ENCODE measurements at regions not wholly inside any gene's neighbourhood (a gene's known extent, or its start where the extent isn't known, plus 50 kb on each side); places are given as distances from the start of the nearest gene placed in this dataset.

GRCh38 chr9:18208166-18209059 is 265.5 kb upstream of the ADAMTSL1 start:
- no peak for DNase-seq (ENCODE audit: low read depth)
- TF ChIP-seq CTCF (IDR thresholded peaks at IDR 0.05; ENCODE audit: control insufficient read depth, insufficient read depth, low read depth, low read length, missing control alignments), result peak; percentile 71
- H3K4me3 ChIP-seq (ENCODE audit: control insufficient read depth, low read depth, low read length), result no peak overlapping the region

- no peak overlapping the region for H3K4me3 ChIP-seq (ENCODE audit: control insufficient read depth, low read depth, low read length)
- no peak for TF ChIP-seq CTCF (IDR thresholded peaks at IDR 0.05; ENCODE audit: control insufficient read depth, insufficient read depth, low read depth, low read length, missing control alignments)
- DNase-seq (ENCODE audit: low read depth), result no peak
Measured at GRCh38 chr9:18215626-18216025, 258.3 kb upstream of the ADAMTSL1 start.

GRCh38 chr9:18216376-18216775 is 257.6 kb upstream of the ADAMTSL1 start:
- H3K4me3 ChIP-seq (ENCODE audit: control insufficient read depth, low read depth, low read length), result no peak overlapping the region
- no peak for TF ChIP-seq CTCF (IDR thresholded peaks at IDR 0.05; ENCODE audit: control insufficient read depth, insufficient read depth, low read depth, low read length, missing control alignments)
- DNase-seq (ENCODE audit: low read depth), result no peak

GRCh38 chr9:18228101-18228500 is 245.9 kb upstream of the ADAMTSL1 start:
- no peak overlapping the region for H3K4me3 ChIP-seq (ENCODE audit: control insufficient read depth, low read depth, low read length)
- DNase-seq (ENCODE audit: low read depth), result no peak
- TF ChIP-seq CTCF (IDR thresholded peaks at IDR 0.05; ENCODE audit: control insufficient read depth, insufficient read depth, low read depth, low read length, missing control alignments), result no peak

GRCh38 chr9:18229992-18230676 is 243.8 kb upstream of the ADAMTSL1 start:
- no peak for DNase-seq (ENCODE audit: low read depth)
- H3K4me3 ChIP-seq (ENCODE audit: control insufficient read depth, low read depth, low read length), result no peak overlapping the region
- no peak for TF ChIP-seq CTCF (IDR thresholded peaks at IDR 0.05; ENCODE audit: control insufficient read depth, insufficient read depth, low read depth, low read length, missing control alignments)

- DNase-seq (ENCODE audit: low read depth), result no peak
- no peak overlapping the region for H3K4me3 ChIP-seq (ENCODE audit: control insufficient read depth, low read depth, low read length)
- no peak for TF ChIP-seq CTCF (IDR thresholded peaks at IDR 0.05; ENCODE audit: control insufficient read depth, insufficient read depth, low read depth, low read length, missing control alignments)
Measured at GRCh38 chr9:18233311-18233710, 240.6 kb upstream of the ADAMTSL1 start.

All from AG09309 (cell line).